ENCODE measurements at regions not wholly inside any gene's neighbourhood (a gene's known extent, or its start where the extent isn't known, plus 50 kb on each side); places are given as distances from the start of the nearest gene placed in this dataset.

DNA sequence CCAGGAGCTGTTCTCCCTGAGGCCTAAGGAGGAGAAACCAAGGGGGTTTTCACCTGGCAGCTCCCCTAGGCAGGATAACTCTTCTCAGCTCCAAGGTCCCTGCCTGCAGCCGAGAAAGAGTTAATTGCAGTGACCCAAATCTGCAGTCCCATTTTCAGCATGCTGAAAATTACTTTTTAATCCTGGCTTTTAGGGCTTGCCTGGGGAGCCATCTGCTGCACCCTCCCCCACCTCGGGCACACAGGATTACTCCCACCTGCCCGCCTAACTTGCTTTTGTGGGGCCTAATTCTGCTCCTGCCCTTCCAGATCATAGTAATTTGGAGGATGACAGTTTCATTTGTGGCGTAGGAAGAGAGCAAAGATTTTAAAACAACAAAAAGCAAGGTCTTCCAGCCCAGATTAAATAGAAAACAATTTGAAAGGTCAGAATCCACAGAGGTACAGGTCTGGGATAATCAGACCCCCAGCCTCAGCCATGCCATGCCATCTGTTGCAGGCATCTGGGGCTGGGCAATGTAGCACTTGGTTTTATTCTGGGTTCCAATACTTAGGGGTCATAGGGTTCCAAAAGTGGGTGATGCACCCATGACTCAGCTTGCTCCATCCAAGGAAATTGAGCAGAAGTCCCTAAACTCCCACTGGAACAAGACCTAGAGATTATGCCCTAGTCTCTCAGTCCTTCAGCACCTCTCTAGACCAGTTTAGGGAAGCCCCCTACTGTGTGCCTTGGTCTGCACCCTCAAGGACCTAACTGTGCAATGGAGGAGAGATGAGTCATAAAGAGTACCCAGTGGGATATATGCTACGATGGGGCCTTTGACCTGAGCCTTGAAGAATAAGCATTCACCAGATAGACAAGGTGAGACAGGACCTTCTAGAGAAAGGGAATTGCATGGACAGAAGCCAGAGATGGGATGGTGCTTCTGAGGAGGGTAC, 64.5 kb upstream of the NLK start:
- POLR2A ChIA-PET (ENCODE audit: low non-redundant PET): no interaction called here
- TF ChIP-seq, protein P1, sequence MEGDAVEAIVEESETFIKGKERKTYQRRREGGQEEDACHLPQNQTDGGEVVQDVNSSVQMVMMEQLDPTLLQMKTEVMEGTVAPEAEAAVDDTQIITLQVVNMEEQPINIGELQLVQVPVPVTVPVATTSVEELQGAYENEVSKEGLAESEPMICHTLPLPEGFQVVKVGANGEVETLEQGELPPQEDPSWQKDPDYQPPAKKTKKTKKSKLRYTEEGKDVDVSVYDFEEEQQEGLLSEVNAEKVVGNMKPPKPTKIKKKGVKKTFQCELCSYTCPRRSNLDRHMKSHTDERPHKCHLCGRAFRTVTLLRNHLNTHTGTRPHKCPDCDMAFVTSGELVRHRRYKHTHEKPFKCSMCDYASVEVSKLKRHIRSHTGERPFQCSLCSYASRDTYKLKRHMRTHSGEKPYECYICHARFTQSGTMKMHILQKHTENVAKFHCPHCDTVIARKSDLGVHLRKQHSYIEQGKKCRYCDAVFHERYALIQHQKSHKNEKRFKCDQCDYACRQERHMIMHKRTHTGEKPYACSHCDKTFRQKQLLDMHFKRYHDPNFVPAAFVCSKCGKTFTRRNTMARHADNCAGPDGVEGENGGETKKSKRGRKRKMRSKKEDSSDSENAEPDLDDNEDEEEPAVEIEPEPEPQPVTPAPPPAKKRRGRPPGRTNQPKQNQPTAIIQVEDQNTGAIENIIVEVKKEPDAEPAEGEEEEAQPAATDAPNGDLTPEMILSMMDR (conservative IDR thresholded peaks at IDR 0.05; ENCODE audit: low read depth): no peak
- peak; percentile 12 for DNase-seq (ENCODE audit: low spot score)
- no peak overlapping the region for H3K27ac ChIP-seq
- CTCF ChIA-PET: no interaction called here

DNA sequence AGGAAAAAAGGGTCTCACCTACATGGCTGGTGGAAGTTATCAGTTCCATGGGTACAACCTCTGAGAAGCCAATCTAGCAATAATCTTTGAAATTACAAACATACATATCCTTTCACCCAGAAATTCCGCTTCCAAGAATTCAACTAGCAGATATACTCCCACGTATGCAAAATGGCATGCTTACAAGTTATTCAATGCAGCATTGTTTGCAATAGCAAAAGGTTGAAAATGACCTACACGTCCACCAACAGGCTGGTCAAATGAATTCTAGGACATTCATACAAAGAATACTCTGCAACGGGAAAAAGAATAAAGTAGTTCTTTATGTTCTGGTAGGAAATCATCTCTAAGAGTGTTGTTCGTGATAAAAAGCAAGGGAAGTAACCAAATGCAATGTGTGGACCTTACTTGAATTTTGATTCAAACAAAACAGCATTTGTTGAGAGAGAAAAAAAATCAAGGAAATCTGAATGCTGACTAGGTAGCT, 63.7 kb upstream of the NLK start:
- CTCF ChIA-PET: no interaction called here
- POLR2A ChIA-PET (ENCODE audit: low non-redundant PET): no interaction called here
- no peak overlapping the region for H3K27ac ChIP-seq
- TF ChIP-seq, protein P1 (conservative IDR thresholded peaks at IDR 0.05; ENCODE audit: low read depth): no peak
- no peak for DNase-seq (ENCODE audit: low spot score)

DNA sequence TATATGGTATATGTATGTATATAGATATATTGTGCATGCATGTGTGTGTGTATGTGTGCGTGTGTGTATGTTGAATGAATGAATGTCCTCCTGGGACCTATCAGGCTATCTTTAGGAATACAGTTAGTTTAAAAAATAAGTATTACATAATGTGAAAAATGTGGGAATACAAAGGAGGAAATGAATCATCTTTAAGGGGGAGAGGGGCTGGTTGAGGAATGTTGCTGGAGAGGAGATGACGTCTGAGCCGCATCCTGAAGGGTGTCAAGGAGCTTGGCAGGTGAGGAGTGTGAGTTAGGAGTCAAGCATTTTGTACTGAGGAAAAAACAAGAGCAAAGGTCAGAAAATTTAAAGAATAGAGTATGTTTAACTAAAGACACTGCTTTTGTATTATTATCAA, 62.4 kb upstream of the NLK start:
- TF ChIP-seq, protein P1 (conservative IDR thresholded peaks at IDR 0.05; ENCODE audit: low read depth): no peak
- DNase-seq (ENCODE audit: low spot score): peak; percentile 94
- ChIA-PET POLR2A (ENCODE audit: low non-redundant PET) (no interaction called here), CTCF (no interaction called here)
- no peak overlapping the region for H3K27ac ChIP-seq

DNA sequence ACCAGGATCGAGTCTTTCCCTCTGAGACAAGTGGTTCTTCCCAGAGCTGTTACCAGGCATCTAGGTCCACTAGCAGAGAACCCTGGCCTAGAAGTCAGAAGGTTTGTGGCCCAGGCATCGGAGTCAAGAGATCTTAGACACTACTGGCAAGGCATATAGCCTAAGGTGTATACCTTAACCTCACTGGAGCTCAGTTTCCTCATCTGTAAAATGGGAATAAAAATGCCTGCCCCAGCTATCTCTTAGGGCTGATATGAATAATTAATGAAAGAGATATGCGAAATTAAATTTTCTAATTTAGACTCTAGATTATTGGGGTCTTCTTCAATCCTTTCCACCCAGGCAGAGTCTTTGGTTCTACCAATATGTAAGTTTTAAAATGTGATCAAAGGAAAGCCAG, 60.5 kb upstream of the NLK start:
- no peak overlapping the region for H3K27ac ChIP-seq
- CTCF ChIA-PET: interaction anchor here (0.9 kb wide), 1 partner anchor 89 kb away, joined by 4 read pairs; no protein-coding TSS in a partner anchor
- POLR2A ChIA-PET (ENCODE audit: low non-redundant PET): no interaction called here
- TF ChIP-seq, protein P1 (conservative IDR thresholded peaks at IDR 0.05; ENCODE audit: low read depth): no peak
- no peak for DNase-seq (ENCODE audit: low spot score)

DNA sequence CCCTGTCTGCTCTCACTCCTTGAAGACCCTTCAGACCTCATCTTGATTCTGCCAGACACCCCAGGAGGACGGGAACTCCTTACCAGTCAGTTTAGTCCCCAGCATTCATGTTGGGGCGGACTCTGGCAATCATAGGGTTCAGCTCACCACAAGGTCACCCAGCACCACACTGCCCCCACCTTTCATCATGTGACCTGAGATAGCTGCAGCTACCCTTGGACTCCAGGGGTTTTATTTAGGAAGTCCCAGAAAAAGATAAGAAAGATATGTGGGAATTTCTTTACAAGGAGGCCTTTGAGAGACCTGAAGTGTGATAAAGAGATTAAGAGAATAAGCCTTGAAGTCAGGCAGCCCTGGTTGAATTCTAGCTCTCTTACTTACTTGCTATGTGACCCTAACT, 59.8 kb upstream of the NLK start:
- ChIA-PET CTCF (interaction anchor here (0.9 kb wide), 1 partner anchor 90 kb away, joined by 4 read pairs; no protein-coding TSS in a partner anchor), POLR2A (ENCODE audit: low non-redundant PET) (no interaction called here)
- no peak for DNase-seq (ENCODE audit: low spot score)
- TF ChIP-seq, protein P1 (conservative IDR thresholded peaks at IDR 0.05; ENCODE audit: low read depth): no peak
- no peak overlapping the region for H3K27ac ChIP-seq

DNA sequence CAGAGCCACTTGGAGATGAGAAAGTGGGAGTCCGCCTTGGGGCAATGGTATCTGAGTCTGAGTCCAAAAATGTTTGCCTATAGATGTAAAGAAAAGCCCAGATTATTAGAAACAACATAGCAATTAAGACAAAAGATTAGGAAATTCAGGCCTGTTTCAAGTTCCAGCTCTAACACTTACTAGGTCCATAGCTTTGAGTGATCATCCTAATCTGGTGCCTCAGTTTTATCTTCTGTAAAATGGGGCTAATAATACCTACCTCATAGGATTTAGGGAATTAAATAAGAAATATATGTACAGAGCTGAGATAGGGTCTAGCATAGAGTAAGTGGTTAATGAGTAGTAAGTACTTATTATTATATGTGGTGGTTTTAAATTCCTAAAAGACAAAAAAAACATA, 58.6 kb upstream of the NLK start:
- no peak overlapping the region for H3K27ac ChIP-seq
- DNase-seq (ENCODE audit: low spot score): no peak
- ChIA-PET POLR2A (ENCODE audit: low non-redundant PET) (no interaction called here), CTCF (no interaction called here)
- TF ChIP-seq, protein P1 (conservative IDR thresholded peaks at IDR 0.05; ENCODE audit: low read depth): no peak
